ENCODE measurements at regions not wholly inside any gene's neighbourhood (a gene's known extent, or its start where the extent isn't known, plus 50 kb on each side); places are given as distances from the start of the nearest gene placed in this dataset.

GRCh38 chr5:39943811-39944210, 519.0 kb upstream of the DAB2 start:
- Histone ChIP-seq H3K27ac (no peak overlapping the region), H3K4me1 (peaks cover under 1% of the 10 kb centered on the region), H3K4me3 (no peak overlapping the region), H3K36me3 (no peaks in the 10 kb centered on the region), H3K27me3 (no peaks in the 10 kb centered on the region), H3K9me3 (no peaks in the 10 kb centered on the region)
- no peak for DNase-seq (ENCODE audit: low spot score in 2 of 2)
- no peak for TF ChIP-seq POLR2AphosphoS5 (IDR thresholded peaks at IDR 0.05)
- TF ChIP-seq CTCF (IDR thresholded peaks at IDR 0.05), result no peak
- TF ChIP-seq EP300 (IDR thresholded peaks at IDR 0.05), result no peak
- TF ChIP-seq POLR2A (IDR thresholded peaks at IDR 0.05), result no peak
- WGBS, result 74% methylated on average over 1 of the region's 1 CpG

GRCh38 chr5:39942606-39943005, 517.8 kb upstream of the DAB2 start:
- Histone ChIP-seq H3K9me3 (no peaks in the 10 kb centered on the region), H3K27me3 (no peaks in the 10 kb centered on the region), H3K4me3 (no peak overlapping the region), H3K27ac (no peak overlapping the region), H3K4me1 (no peaks in the 10 kb centered on the region), H3K36me3 (no peaks in the 10 kb centered on the region)
- no peak for DNase-seq (ENCODE audit: low spot score in 2 of 2)
- no peak for TF ChIP-seq POLR2AphosphoS5 (IDR thresholded peaks at IDR 0.05)
- TF ChIP-seq CTCF (IDR thresholded peaks at IDR 0.05), result no peak
- no peak for TF ChIP-seq POLR2A (IDR thresholded peaks at IDR 0.05)
- TF ChIP-seq EP300 (IDR thresholded peaks at IDR 0.05), result no peak
- 92% methylated on average over 1 of the region's 1 CpG for WGBS

- Histone ChIP-seq H3K36me3 (no peaks in the 10 kb centered on the region), H3K4me3 (no peak overlapping the region), H3K4me1 (no peaks in the 10 kb centered on the region), H3K27ac (no peak overlapping the region), H3K27me3 (no peaks in the 10 kb centered on the region), H3K9me3 (no peaks in the 10 kb centered on the region)
- TF ChIP-seq POLR2A (IDR thresholded peaks at IDR 0.05) (no peak), POLR2AphosphoS5 (IDR thresholded peaks at IDR 0.05) (no peak), CTCF (IDR thresholded peaks at IDR 0.05) (no peak), EP300 (IDR thresholded peaks at IDR 0.05) (no peak)
- DNase-seq (ENCODE audit: low spot score in 2 of 2), result no peak
- WGBS, result 54% methylated on average over 2 of the region's 2 CpGs
These were observed 516.6 kb upstream of the DAB2 start for GRCh38 chr5:39941416-39941815.

GRCh38 chr5:39934830-39935229, 510.1 kb upstream of the DAB2 start:
- no peak for TF ChIP-seq POLR2AphosphoS5 (IDR thresholded peaks at IDR 0.05)
- no peak for TF ChIP-seq EP300 (IDR thresholded peaks at IDR 0.05)
- no peak for TF ChIP-seq POLR2A (IDR thresholded peaks at IDR 0.05)
- TF ChIP-seq CTCF (IDR thresholded peaks at IDR 0.05), result no peak
- Histone ChIP-seq H3K9me3 (no peaks in the 10 kb centered on the region), H3K36me3 (no peaks in the 10 kb centered on the region), H3K27me3 (no peaks in the 10 kb centered on the region), H3K27ac (no peak overlapping the region), H3K4me1 (no peaks in the 10 kb centered on the region), H3K4me3 (no peak overlapping the region)
- no peak for DNase-seq (ENCODE audit: low spot score in 2 of 2)
- 89% methylated on average over 1 of the region's 1 CpG for WGBS

- Histone ChIP-seq H3K4me1 (no peaks in the 10 kb centered on the region), H3K9me3 (no peaks in the 10 kb centered on the region), H3K36me3 (no peaks in the 10 kb centered on the region), H3K4me3 (no peak overlapping the region), H3K27me3 (no peaks in the 10 kb centered on the region), H3K27ac (peak overlapping the region; percentile 32)
- no peak for TF ChIP-seq CTCF (IDR thresholded peaks at IDR 0.05)
- TF ChIP-seq POLR2A (IDR thresholded peaks at IDR 0.05), result no peak
- no peak for TF ChIP-seq EP300 (IDR thresholded peaks at IDR 0.05)
- no peak for TF ChIP-seq POLR2AphosphoS5 (IDR thresholded peaks at IDR 0.05)
- WGBS, result 64% methylated on average over 1 of the region's 1 CpG
- DNase-seq (ENCODE audit: low spot score in 2 of 2), result no peak
These were observed 508.3 kb upstream of the DAB2 start for GRCh38 chr5:39933061-39933460.
